ENCODE measurements at regions not wholly inside any gene's neighbourhood (a gene's known extent, or its start where the extent isn't known, plus 50 kb on each side); places are given as distances from the start of the nearest gene placed in this dataset.

- Histone ChIP-seq H3K79me2 (ENCODE audit: control insufficient read depth, insufficient read depth, low read length) (no peaks in the 10 kb centered on the region), H3K4me2 (ENCODE audit: insufficient read depth, low read length) (no peak overlapping the region), H3K9me1 (replicated peaks; ENCODE audit: control insufficient read depth, extremely low read depth, insufficient read depth, low read length) (no peaks in the 10 kb centered on the region), H3K27me3 (ENCODE audit: control insufficient read depth in 2 of 2, insufficient read depth in 2 of 2, low read length in 2 of 2) (no peaks in the 10 kb centered on the region), H3K4me3 (replicated peaks in 1 of 3; ENCODE audit: insufficient read depth in 1 of 3, low read depth in 1 of 3, low read length in 3 of 3) (no peak overlapping the region), H3K36me3 (ENCODE audit: control insufficient read depth in 2 of 2, extremely low read depth in 1 of 2, insufficient read depth in 2 of 2, low read length in 2 of 2) (no peaks in the 10 kb centered on the region), H4K20me1 (replicated peaks; ENCODE audit: control insufficient read depth, extremely low read depth, insufficient read depth, low read length) (no peaks in the 10 kb centered on the region), H2AFZ (ENCODE audit: low read depth, low read length) (no peak overlapping the region), H3K9me3 (replicated peaks; ENCODE audit: control insufficient read depth, insufficient read depth, low read length) (no peaks in the 10 kb centered on the region), H3K9ac (replicated peaks; ENCODE audit: extremely low read depth, insufficient read depth, low read length) (no peak overlapping the region), H3K4me1 (ENCODE audit: control insufficient read depth, extremely low read depth, insufficient read depth, low read length) (peaks cover 6% of the 10 kb centered on the region), H3K27ac (ENCODE audit: insufficient read depth, low read depth, low read length) (no peak overlapping the region)
- dilution Hi-C loops (cut with MboI; ENCODE audit: extremely low pct_ligation_motif_present, low sequenced_read_pairs) = loop anchor here (25.0 kb wide), 1 partner anchor 210 kb away; no protein-coding TSS in a partner anchor
- no peak for DNase-seq (ENCODE audit: low read depth, low spot score)
- CTCF ChIA-PET = no interaction called here
- intact Hi-C loops (cut with micrococcal nuclease) = no loop called here
- TF ChIP-seq CTCF (IDR thresholded peaks at IDR 0.05; ENCODE audit: extremely low read depth in 1 of 2, insufficient read depth in 1 of 2, low read depth in 1 of 2, low read length in 2 of 2) (no peak), MYC (IDR thresholded peaks at IDR 0.05; ENCODE audit: low read depth, low read length) (no peak), EZH2 (IDR thresholded peaks at IDR 0.05; ENCODE audit: borderline replicate concordance, low read depth, low read length, severe bottlenecking) (no peak), GATA2 (IDR thresholded peaks at IDR 0.05; ENCODE audit: insufficient read depth, insufficient read length, low read depth, low read length) (no peak), POLR2AphosphoS5 (IDR thresholded peaks at IDR 0.05; ENCODE audit: insufficient read depth, low read depth, low read length) (no peak), POLR2A (IDR thresholded peaks at IDR 0.05; ENCODE audit: low read depth, low read length) (no peak), FOS (IDR thresholded peaks at IDR 0.05; ENCODE audit: borderline replicate concordance, insufficient read depth, low read length) (no peak), JUN (IDR thresholded peaks at IDR 0.05; ENCODE audit: borderline replicate concordance, insufficient read depth, insufficient read length, low read depth) (no peak)
- TF ChIP-seq, protein P1, sequence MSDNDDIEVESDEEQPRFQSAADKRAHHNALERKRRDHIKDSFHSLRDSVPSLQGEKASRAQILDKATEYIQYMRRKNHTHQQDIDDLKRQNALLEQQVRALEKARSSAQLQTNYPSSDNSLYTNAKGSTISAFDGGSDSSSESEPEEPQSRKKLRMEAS (IDR thresholded peaks at IDR 0.05; ENCODE audit: insufficient read depth, insufficient read length) = no peak
- BruUV-seq (replicated peaks) = no TSS peak
- FAIRE-seq = no peak
- POLR2A ChIA-PET = no interaction called here
Measured at GRCh38 chr13:26477681-26478080, 79.8 kb upstream of the WASF3 start.

Data from endothelial cell of umbilical vein (primary cell).